ENCODE measurements at regions not wholly inside any gene's neighbourhood (a gene's known extent, or its start where the extent isn't known, plus 50 kb on each side); places are given as distances from the start of the nearest gene placed in this dataset.

DNA sequence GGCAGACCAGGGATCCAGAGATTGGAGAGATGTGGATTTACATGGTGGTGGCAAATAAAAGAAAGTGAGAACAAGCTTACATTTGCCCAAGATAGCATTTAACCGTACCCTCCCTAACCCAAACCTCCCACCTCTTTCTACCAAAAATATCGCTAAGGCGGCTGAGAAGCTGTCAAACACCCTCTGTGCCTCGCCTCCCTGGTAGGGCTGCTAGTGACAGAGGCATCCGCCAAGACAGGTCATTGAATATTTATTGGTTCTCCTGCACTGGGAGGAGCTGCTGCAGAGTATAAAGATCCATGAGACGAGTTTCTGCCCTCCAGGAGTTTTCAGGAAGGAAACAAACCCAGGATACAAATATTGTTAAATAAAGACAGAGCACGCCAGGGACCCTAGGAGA lies 107.3 kb upstream of the TMC3 start:
- TF ChIP-seq, protein P1, sequence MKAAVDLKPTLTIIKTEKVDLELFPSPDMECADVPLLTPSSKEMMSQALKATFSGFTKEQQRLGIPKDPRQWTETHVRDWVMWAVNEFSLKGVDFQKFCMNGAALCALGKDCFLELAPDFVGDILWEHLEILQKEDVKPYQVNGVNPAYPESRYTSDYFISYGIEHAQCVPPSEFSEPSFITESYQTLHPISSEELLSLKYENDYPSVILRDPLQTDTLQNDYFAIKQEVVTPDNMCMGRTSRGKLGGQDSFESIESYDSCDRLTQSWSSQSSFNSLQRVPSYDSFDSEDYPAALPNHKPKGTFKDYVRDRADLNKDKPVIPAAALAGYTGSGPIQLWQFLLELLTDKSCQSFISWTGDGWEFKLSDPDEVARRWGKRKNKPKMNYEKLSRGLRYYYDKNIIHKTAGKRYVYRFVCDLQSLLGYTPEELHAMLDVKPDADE (IDR thresholded peaks at IDR 0.05), result no peak
- TF ChIP-seq EZH2phosphoT487 (IDR thresholded peaks at IDR 0.05; ENCODE audit: unreplicated experiment) (no peak), STAT1 (IDR thresholded peaks at IDR 0.05; ENCODE audit: unreplicated experiment) (no peak), EZH2 (IDR thresholded peaks at IDR 0.05; ENCODE audit: low read depth, unreplicated experiment) (no peak), NANOG (IDR thresholded peaks at IDR 0.05; ENCODE audit: borderline replicate concordance) (no peak), POLR2AphosphoS5 (IDR thresholded peaks at IDR 0.05; ENCODE audit: low read depth) (no peak), CREB1 (CRISPR knock-in tag; IDR thresholded peaks at IDR 0.05; ENCODE audit: low read depth) (no peak), CTCF (conservative IDR thresholded peaks at IDR 0.05; ENCODE audit: low read depth in 2 of 2) (no peak), JUNB (IDR thresholded peaks at IDR 0.05; ENCODE audit: unreplicated experiment) (no peak), ZNF114 (CRISPR knock-in tag; IDR thresholded peaks at IDR 0.05) (no peak), ZNF331 (CRISPR knock-in tag; IDR thresholded peaks at IDR 0.05; ENCODE audit: low read depth) (no peak)
- TF ChIP-seq, protein P2, sequence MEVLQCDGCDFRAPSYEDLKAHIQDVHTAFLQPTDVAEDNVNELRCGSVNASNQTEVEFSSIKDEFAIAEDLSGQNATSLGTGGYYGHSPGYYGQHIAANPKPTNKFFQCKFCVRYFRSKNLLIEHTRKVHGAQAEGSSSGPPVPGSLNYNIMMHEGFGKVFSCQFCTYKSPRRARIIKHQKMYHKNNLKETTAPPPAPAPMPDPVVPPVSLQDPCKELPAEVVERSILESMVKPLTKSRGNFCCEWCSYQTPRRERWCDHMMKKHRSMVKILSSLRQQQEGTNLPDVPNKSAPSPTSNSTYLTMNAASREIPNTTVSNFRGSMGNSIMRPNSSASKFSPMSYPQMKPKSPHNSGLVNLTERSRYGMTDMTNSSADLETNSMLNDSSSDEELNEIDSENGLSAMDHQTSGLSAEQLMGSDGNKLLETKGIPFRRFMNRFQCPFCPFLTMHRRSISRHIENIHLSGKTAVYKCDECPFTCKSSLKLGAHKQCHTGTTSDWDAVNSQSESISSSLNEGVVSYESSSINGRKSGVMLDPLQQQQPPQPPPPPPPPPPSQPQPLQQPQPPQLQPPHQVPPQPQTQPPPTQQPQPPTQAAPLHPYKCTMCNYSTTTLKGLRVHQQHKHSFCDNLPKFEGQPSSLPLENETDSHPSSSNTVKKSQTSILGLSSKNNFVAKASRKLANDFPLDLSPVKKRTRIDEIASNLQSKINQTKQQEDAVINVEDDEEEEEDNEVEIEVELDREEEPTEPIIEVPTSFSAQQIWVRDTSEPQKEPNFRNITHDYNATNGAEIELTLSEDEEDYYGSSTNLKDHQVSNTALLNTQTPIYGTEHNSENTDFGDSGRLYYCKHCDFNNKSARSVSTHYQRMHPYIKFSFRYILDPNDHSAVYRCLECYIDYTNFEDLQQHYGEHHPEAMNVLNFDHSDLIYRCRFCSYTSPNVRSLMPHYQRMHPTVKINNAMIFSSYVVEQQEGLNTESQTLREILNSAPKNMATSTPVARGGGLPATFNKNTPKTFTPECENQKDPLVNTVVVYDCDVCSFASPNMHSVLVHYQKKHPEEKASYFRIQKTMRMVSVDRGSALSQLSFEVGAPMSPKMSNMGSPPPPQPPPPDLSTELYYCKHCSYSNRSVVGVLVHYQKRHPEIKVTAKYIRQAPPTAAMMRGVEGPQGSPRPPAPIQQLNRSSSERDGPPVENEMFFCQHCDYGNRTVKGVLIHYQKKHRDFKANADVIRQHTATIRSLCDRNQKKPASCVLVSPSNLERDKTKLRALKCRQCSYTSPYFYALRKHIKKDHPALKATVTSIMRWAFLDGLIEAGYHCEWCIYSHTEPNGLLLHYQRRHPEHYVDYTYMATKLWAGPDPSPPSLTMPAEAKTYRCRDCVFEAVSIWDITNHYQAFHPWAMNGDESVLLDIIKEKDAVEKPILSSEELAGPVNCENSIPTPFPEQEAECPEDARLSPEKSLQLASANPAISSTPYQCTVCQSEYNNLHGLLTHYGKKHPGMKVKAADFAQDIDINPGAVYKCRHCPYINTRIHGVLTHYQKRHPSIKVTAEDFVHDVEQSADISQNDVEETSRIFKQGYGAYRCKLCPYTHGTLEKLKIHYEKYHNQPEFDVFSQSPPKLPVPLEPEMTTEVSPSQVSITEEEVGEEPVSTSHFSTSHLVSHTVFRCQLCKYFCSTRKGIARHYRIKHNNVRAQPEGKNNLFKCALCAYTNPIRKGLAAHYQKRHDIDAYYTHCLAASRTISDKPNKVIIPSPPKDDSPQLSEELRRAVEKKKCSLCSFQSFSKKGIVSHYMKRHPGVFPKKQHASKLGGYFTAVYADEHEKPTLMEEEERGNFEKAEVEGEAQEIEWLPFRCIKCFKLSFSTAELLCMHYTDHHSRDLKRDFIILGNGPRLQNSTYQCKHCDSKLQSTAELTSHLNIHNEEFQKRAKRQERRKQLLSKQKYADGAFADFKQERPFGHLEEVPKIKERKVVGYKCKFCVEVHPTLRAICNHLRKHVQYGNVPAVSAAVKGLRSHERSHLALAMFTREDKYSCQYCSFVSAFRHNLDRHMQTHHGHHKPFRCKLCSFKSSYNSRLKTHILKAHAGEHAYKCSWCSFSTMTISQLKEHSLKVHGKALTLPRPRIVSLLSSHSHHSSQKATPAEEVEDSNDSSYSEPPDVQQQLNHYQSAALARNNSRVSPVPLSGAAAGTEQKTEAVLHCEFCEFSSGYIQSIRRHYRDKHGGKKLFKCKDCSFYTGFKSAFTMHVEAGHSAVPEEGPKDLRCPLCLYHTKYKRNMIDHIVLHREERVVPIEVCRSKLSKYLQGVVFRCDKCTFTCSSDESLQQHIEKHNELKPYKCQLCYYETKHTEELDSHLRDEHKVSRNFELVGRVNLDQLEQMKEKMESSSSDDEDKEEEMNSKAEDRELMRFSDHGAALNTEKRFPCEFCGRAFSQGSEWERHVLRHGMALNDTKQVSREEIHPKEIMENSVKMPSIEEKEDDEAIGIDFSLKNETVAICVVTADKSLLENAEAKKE (CRISPR knock-in tag; IDR thresholded peaks at IDR 0.05), result no peak
- TF ChIP-seq, protein P3, sequence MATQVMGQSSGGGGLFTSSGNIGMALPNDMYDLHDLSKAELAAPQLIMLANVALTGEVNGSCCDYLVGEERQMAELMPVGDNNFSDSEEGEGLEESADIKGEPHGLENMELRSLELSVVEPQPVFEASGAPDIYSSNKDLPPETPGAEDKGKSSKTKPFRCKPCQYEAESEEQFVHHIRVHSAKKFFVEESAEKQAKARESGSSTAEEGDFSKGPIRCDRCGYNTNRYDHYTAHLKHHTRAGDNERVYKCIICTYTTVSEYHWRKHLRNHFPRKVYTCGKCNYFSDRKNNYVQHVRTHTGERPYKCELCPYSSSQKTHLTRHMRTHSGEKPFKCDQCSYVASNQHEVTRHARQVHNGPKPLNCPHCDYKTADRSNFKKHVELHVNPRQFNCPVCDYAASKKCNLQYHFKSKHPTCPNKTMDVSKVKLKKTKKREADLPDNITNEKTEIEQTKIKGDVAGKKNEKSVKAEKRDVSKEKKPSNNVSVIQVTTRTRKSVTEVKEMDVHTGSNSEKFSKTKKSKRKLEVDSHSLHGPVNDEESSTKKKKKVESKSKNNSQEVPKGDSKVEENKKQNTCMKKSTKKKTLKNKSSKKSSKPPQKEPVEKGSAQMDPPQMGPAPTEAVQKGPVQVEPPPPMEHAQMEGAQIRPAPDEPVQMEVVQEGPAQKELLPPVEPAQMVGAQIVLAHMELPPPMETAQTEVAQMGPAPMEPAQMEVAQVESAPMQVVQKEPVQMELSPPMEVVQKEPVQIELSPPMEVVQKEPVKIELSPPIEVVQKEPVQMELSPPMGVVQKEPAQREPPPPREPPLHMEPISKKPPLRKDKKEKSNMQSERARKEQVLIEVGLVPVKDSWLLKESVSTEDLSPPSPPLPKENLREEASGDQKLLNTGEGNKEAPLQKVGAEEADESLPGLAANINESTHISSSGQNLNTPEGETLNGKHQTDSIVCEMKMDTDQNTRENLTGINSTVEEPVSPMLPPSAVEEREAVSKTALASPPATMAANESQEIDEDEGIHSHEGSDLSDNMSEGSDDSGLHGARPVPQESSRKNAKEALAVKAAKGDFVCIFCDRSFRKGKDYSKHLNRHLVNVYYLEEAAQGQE (IDR thresholded peaks at IDR 0.05; ENCODE audit: unreplicated experiment), result no peak
- no peaks in the 10 kb centered on the region for H3F3A ChIP-seq (replicated peaks; ENCODE audit: low read depth)
- no peak overlapping the region for H3K27ac Mint-ChIP-seq
- no peak overlapping the region for H3K4me3 ChIP-seq
- no peaks in the 10 kb centered on the region for H3K79me2 ChIP-seq (replicated peaks; ENCODE audit: insufficient read depth)
- H4K20me1 ChIP-seq (replicated peaks; ENCODE audit: insufficient read depth), result no peaks in the 10 kb centered on the region
- no peak overlapping the region for H3K27ac ChIP-seq (ENCODE audit: low read depth)
- no peaks in the 10 kb centered on the region for H3K9me2 ChIP-seq (ENCODE audit: insufficient read depth)
- H3K36me3 ChIP-seq (ENCODE audit: insufficient read depth), result no peaks in the 10 kb centered on the region
- H3K9me3 Mint-ChIP-seq, result no peaks in the 10 kb centered on the region
- DNase-seq (ENCODE audit: low spot score) (no peak), ATAC-seq (no peak)
- no peaks in the 10 kb centered on the region for H3K36me3 Mint-ChIP-seq (ENCODE audit: low read depth)
- H3K4me3 Mint-ChIP-seq, result no peak overlapping the region
- no peaks in the 10 kb centered on the region for H3K27me3 ChIP-seq (ENCODE audit: insufficient read depth)
- peaks cover 6% of the 10 kb centered on the region for H3K27me3 Mint-ChIP-seq (ENCODE audit: insufficient read depth, low read depth, poor library complexity)
- no peak overlapping the region for H3K4me2 ChIP-seq
- no peaks in the 10 kb centered on the region for H3K4me1 ChIP-seq (ENCODE audit: insufficient read depth)
- no peak overlapping the region for H2AFZ ChIP-seq
- H3K4me1 Mint-ChIP-seq, result peaks cover 12% of the 10 kb centered on the region

Measured in GM23338 (cell line).